Liver (tissue), 8 donors: ENCODE measurements at regions not wholly inside any gene's neighbourhood (a gene's known extent, or its start where the extent isn't known, plus 50 kb on each side); places are given as distances from the start of the nearest gene placed in this dataset.

Experiments
- DNase-seq: peaks from one replicate; pipeline ENCODE4 v3.0.0-alpha.2; 2017; ENCODE audit warnings: low spot score
- H3K27ac ChIP-seq, 2 donors: one replicate each; pipeline ENCODE4 v1.7.0; 2013; ENCODE audit warnings: inconsistent platforms in 2 of 2, low read length in 2 of 2, control low read depth in 1 of 2, low read depth in 1 of 2, mild to moderate bottlenecking in 1 of 2
- H3K27me3 ChIP-seq, 4 donors: one replicate each; pipeline versions ENCODE4 v1.6.1 to v1.7.0; 2013; ENCODE audit warnings: low read length in 3 of 4, inconsistent platforms in 1 of 4, mild to moderate bottlenecking in 1 of 4, moderate library complexity in 1 of 4; ENCODE audit not compliant: control insufficient read depth in 4 of 4, insufficient read depth in 4 of 4
- H3K36me3 ChIP-seq, 4 donors: one replicate each; pipeline versions ENCODE4 v1.6.1 to v1.7.0; 2013; ENCODE audit warnings: low read length in 3 of 4, mild to moderate bottlenecking in 3 of 4, low read depth in 1 of 4, moderate library complexity in 1 of 4; ENCODE audit not compliant: control insufficient read depth in 4 of 4, insufficient read depth in 3 of 4
- H3K4me1 ChIP-seq, 4 donors: one replicate each; pipeline versions ENCODE4 v1.6.1 to v1.7.0; 2013; ENCODE audit warnings: low read length in 3 of 4, mild to moderate bottlenecking in 3 of 4, moderate library complexity in 1 of 4; ENCODE audit not compliant: control insufficient read depth in 4 of 4, insufficient read depth in 4 of 4
- H3K4me3 ChIP-seq, 3 donors: one replicate each; pipeline versions ENCODE4 v1.6.1 to v1.7.0; 2013; ENCODE audit warnings: low read length in 3 of 3, control low read depth in 1 of 3, low read depth in 1 of 3, mild to moderate bottlenecking in 1 of 3
- H3K9ac ChIP-seq, 2 donors: one replicate each; pipeline ENCODE4 v1.7.0; 2013; ENCODE audit warnings: low read length in 2 of 2, mild to moderate bottlenecking in 2 of 2, moderate library complexity in 2 of 2, control low read depth in 1 of 2, low read depth in 1 of 2
- H3K9me3 ChIP-seq, 4 donors: one replicate each; pipeline versions ENCODE4 v1.6.1 to v1.7.0; 2013; ENCODE audit warnings: low read length in 3 of 4; ENCODE audit not compliant: control insufficient read depth in 4 of 4
- ATF3 ChIP-seq: IDR thresholded peaks from 2 replicates; pipeline ENCODE4 v1.6.1; 2016; ENCODE audit warnings: antibody characterized with exemption
- CTCF ChIP-seq: fragments of 150-350 bp; IDR thresholded peaks from 2 replicates; pipeline ENCODE4 v1.5.1; 2017; ENCODE audit warnings: improper control_type of control experiment, low read depth, low read length; ENCODE audit not compliant: missing input control
- EGR1 ChIP-seq, 2 donors: IDR thresholded peaks; 2 replicates each; pipeline ENCODE4 v1.6.1; 2016 to 2018; ENCODE audit warnings: antibody characterized with exemption in 2 of 2, low read depth in 2 of 2
- FOXA2 ChIP-seq: IDR thresholded peaks from 2 replicates; pipeline ENCODE4 v1.6.1; 2016; ENCODE audit warnings: antibody characterized with exemption
- GABPA ChIP-seq, 2 donors: IDR thresholded peaks in 1 of 2; conservative IDR thresholded peaks in 1 of 2; 2 replicates each; pipeline ENCODE4 v1.6.1; 2016; ENCODE audit warnings: antibody characterized with exemption in 2 of 2, mild to moderate bottlenecking in 1 of 2, moderate library complexity in 1 of 2
- HNF4A ChIP-seq, 2 donors: conservative IDR thresholded peaks; 2 replicates each; pipeline ENCODE4 v1.6.1; 2016; ENCODE audit warnings: antibody characterized with exemption in 2 of 2, mild to moderate bottlenecking in 2 of 2
- HNF4G ChIP-seq: IDR thresholded peaks from 2 replicates; pipeline ENCODE4 v1.6.1; 2016; ENCODE audit warnings: antibody characterized with exemption
- JUND ChIP-seq, 2 donors: IDR thresholded peaks; 2 replicates each; pipeline ENCODE4 v1.6.1; 2016; ENCODE audit warnings: antibody characterized with exemption in 2 of 2
- MAX ChIP-seq: IDR thresholded peaks from 2 replicates; pipeline ENCODE4 v1.6.1; 2016; ENCODE audit warnings: antibody characterized with exemption
- NR2F2 ChIP-seq: IDR thresholded peaks from 2 replicates; pipeline ENCODE4 v1.6.1; 2016; ENCODE audit warnings: antibody characterized with exemption
- RAD21 ChIP-seq, 2 donors: IDR thresholded peaks; 2 replicates each; pipeline ENCODE4 v1.6.1; 2016; ENCODE audit warnings: antibody characterized with exemption in 2 of 2, mild to moderate bottlenecking in 2 of 2
- RXRA ChIP-seq, 2 donors: IDR thresholded peaks; 2 replicates each; pipeline ENCODE4 v1.6.1; 2017 to 2018; ENCODE audit warnings: antibody characterized with exemption in 2 of 2, mild to moderate bottlenecking in 1 of 2
- SP1 ChIP-seq: IDR thresholded peaks from 2 replicates; pipeline ENCODE4 v1.6.1; 2018; ENCODE audit warnings: antibody characterized with exemption, mild to moderate bottlenecking
- TAF1 ChIP-seq: conservative IDR thresholded peaks from 2 replicates; pipeline ENCODE4 v1.6.1; 2016; ENCODE audit warnings: antibody characterized with exemption, mild to moderate bottlenecking
- WGBS: extraction: QIAGEN DNeasy Blood & Tissue Kit; methylation state at CpG from one replicate; pipeline ENCODE4 v1.1.7; 2013; 5-methylcytosine and 5-hydroxymethylcytosine counted together
- TF ChIP-seq, protein P1 (sequence below): IDR thresholded peaks from 2 replicates; pipeline ENCODE4 v1.6.1; 2016; ENCODE audit warnings: antibody characterized with exemption
- donor health status: healthy.
- donor health status: healthy.
- donor health status: healthy.
- donor health status: healthy.
- donor health status: healthy.

- no peak overlapping the region for H3K27ac ChIP-seq
- peaks cover 0 to 12% (median 3%) of the 10 kb centered on the region in 4 donors for H3K9me3 ChIP-seq
- DNase-seq = no peak
- no peak overlapping the region for H3K4me3 ChIP-seq
- no peaks in the 10 kb centered on the region for H3K27me3 ChIP-seq
- TF ChIP-seq EGR1 (IDR thresholded peaks at IDR 0.05; ENCODE audit: low read depth in 2 of 2) = no peak
- no peak for TF ChIP-seq HNF4G
- no peak for TF ChIP-seq NR2F2
- TF ChIP-seq JUND (IDR thresholded peaks at IDR 0.05) = no peak
- TF ChIP-seq TAF1 = no peak
- no peak for TF ChIP-seq FOXA2
- TF ChIP-seq, protein P1, sequence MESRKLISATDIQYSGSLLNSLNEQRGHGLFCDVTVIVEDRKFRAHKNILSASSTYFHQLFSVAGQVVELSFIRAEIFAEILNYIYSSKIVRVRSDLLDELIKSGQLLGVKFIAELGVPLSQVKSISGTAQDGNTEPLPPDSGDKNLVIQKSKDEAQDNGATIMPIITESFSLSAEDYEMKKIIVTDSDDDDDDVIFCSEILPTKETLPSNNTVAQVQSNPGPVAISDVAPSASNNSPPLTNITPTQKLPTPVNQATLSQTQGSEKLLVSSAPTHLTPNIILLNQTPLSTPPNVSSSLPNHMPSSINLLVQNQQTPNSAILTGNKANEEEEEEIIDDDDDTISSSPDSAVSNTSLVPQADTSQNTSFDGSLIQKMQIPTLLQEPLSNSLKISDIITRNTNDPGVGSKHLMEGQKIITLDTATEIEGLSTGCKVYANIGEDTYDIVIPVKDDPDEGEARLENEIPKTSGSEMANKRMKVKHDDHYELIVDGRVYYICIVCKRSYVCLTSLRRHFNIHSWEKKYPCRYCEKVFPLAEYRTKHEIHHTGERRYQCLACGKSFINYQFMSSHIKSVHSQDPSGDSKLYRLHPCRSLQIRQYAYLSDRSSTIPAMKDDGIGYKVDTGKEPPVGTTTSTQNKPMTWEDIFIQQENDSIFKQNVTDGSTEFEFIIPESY = no peak
- TF ChIP-seq ATF3 = no peak
- TF ChIP-seq RAD21 (IDR thresholded peaks at IDR 0.05) = no peak
- no peak for TF ChIP-seq RXRA (IDR thresholded peaks at IDR 0.05)
- WGBS = 74% methylated on average over 3 of the region's 3 CpGs
- H3K4me1 ChIP-seq = no peaks in the 10 kb centered on the region
- no peak overlapping the region for H3K9ac ChIP-seq
- H3K36me3 ChIP-seq = no peaks in the 10 kb centered on the region
Observed at GRCh38 chr2:147569426-147569825, 275.4 kb upstream of the ACVR2A start.

- Histone ChIP-seq H3K27me3 (no peaks in the 10 kb centered on the region), H3K27ac (no peak overlapping the region), H3K9me3 (peaks cover 0 to 11% (median 3%) of the 10 kb centered on the region in 4 donors), H3K4me1 (no peaks in the 10 kb centered on the region), H3K9ac (no peak overlapping the region), H3K4me3 (no peak overlapping the region), H3K36me3 (no peaks in the 10 kb centered on the region)
- 90% methylated on average over 3 of the region's 3 CpGs for WGBS
- no peak for TF ChIP-seq JUND (IDR thresholded peaks at IDR 0.05)
- TF ChIP-seq MAX = no peak
- no peak for TF ChIP-seq GABPA (IDR thresholded peaks at IDR 0.05 in 1 of 2, conservative IDR thresholded peaks at IDR 0.05 in 1 of 2)
- TF ChIP-seq RAD21 (IDR thresholded peaks at IDR 0.05) = no peak
- TF ChIP-seq RXRA (IDR thresholded peaks at IDR 0.05) = no peak
- no peak for TF ChIP-seq TAF1
- DNase-seq = no peak
Observed at GRCh38 chr2:147568109-147568508, 276.7 kb upstream of the ACVR2A start.

- WGBS = 85% methylated on average over 2 of the region's 2 CpGs
- Histone ChIP-seq H3K4me1 (no peaks in the 10 kb centered on the region), H3K9me3 (peaks cover 0 to 7% (median 3%) of the 10 kb centered on the region in 4 donors), H3K27ac (no peak overlapping the region), H3K27me3 (no peaks in the 10 kb centered on the region), H3K9ac (no peak overlapping the region), H3K36me3 (no peaks in the 10 kb centered on the region), H3K4me3 (no peak overlapping the region)
- TF ChIP-seq RXRA (IDR thresholded peaks at IDR 0.05) (no peak), FOXA2 (no peak), ATF3 (no peak), HNF4G (no peak), SP1 (no peak), CTCF (no peak), GABPA (IDR thresholded peaks at IDR 0.05 in 1 of 2, conservative IDR thresholded peaks at IDR 0.05 in 1 of 2) (no peak), JUND (IDR thresholded peaks at IDR 0.05) (no peak), HNF4A (conservative IDR thresholded peaks at IDR 0.05) (no peak), EGR1 (IDR thresholded peaks at IDR 0.05; ENCODE audit: low read depth in 2 of 2) (no peak)
- TF ChIP-seq, protein P1 = no peak
- DNase-seq = no peak
Observed at GRCh38 chr2:147567136-147567535, 277.7 kb upstream of the ACVR2A start.
